CD14-positive monocyte (primary cell): ENCODE measurements at regions not wholly inside any gene's neighbourhood (a gene's known extent, or its start where the extent isn't known, plus 50 kb on each side); places are given as distances from the start of the nearest gene placed in this dataset.
A peak's percentile ranks its signal among the peaks of the same experiment; 100 is the strongest.

Experiments used
- DNase-seq, 3 donors: peaks; one replicate each; pipeline ENCODE4 v3.0.0-alpha.2; 2011 to 2022
- H2AFZ ChIP-seq: 2 replicates; pipeline ENCODE4 v1.6.0; 2012; ENCODE audit warnings: mild to moderate bottlenecking, low read depth, low read length, inconsistent platforms; ENCODE audit not compliant: insufficient read depth, poor library complexity, severe bottlenecking
- H3K27ac ChIP-seq, 2 donors: 1 replicate in 1 of 2; 2 replicates in 1 of 2; pipeline ENCODE4 v1.5.1; 2012 to 2013; ENCODE audit warnings: low read length in 2 of 2, control low read depth in 1 of 2, inconsistent platforms in 1 of 2, low read depth in 1 of 2, mild to moderate bottlenecking in 1 of 2
- H3K27me3 ChIP-seq, 2 donors: one replicate each; pipeline versions ENCODE4 v1.6.0 to v1.6.1; 2011 to 2013; ENCODE audit warnings: low read length in 2 of 2; ENCODE audit not compliant: control insufficient read depth in 2 of 2, insufficient read depth in 2 of 2
- H3K36me3 ChIP-seq, 2 donors: replicated peaks in 1 of 2; 1 replicate in 1 of 2; 2 replicates in 1 of 2; pipeline versions ENCODE4 v1.5.1 to v1.6.1; 2012 to 2013; ENCODE audit warnings: low read length in 2 of 2, control low read depth in 1 of 2, inconsistent platforms in 1 of 2, mild to moderate bottlenecking in 1 of 2; ENCODE audit not compliant: insufficient read depth in 2 of 2, control insufficient read depth in 1 of 2
- H3K4me1 ChIP-seq, 2 donors: 1 replicate in 1 of 2; 2 replicates in 1 of 2; pipeline versions ENCODE4 v1.5.1 to v1.6.1; 2012 to 2013; ENCODE audit warnings: low read length in 2 of 2, control low read depth in 1 of 2, inconsistent platforms in 1 of 2, mild to moderate bottlenecking in 1 of 2, moderate library complexity in 1 of 2; ENCODE audit not compliant: insufficient read depth in 2 of 2, control insufficient read depth in 1 of 2
- H3K4me2 ChIP-seq: replicated peaks from 2 replicates; pipeline ENCODE3; 2012; ENCODE audit warnings: low read length, moderate library complexity, mild to moderate bottlenecking; ENCODE audit not compliant: poor library complexity, severe bottlenecking; ENCODE audit errors: extremely low read depth
- H3K4me3 ChIP-seq, 3 experiments: fragments of 200-600 bp in 1 of 3; sonication (generic) in 1 of 3; replicated peaks in 1 of 3; 1 replicate in 2 of 3; 2 replicates in 1 of 3; pipeline ENCODE4 v1.5.1; 2011 to 2013; ENCODE audit warnings: low read length in 3 of 3, mild to moderate bottlenecking in 3 of 3, control low read depth in 2 of 3, low read depth in 2 of 3, inconsistent platforms in 1 of 3, moderate library complexity in 1 of 3
- H3K79me2 ChIP-seq: 2 replicates; pipeline ENCODE4 v1.6.0; 2012; ENCODE audit warnings: mild to moderate bottlenecking, control low read depth, inconsistent platforms, low read length, moderate library complexity; ENCODE audit not compliant: insufficient read depth
- H3K9ac ChIP-seq: 2 replicates; pipeline ENCODE4 v1.6.0; 2017; ENCODE audit warnings: low read length, mild to moderate bottlenecking; ENCODE audit not compliant: insufficient read depth, poor library complexity, severe bottlenecking
- H3K9me3 ChIP-seq, 2 donors: replicated peaks in 1 of 2; 1 replicate in 1 of 2; 2 replicates in 1 of 2; pipeline versions ENCODE4 v1.5.1 to v1.6.1; 2012 to 2013; ENCODE audit warnings: low read length in 2 of 2, control low read depth in 1 of 2; ENCODE audit not compliant: control insufficient read depth in 1 of 2, insufficient read depth in 1 of 2
- H4K20me1 ChIP-seq: 2 replicates; pipeline ENCODE4 v1.6.0; 2012; ENCODE audit warnings: mild to moderate bottlenecking, low read length, control low read depth, moderate library complexity; ENCODE audit not compliant: insufficient read depth
- H3K27ac Mint-ChIP-seq, 7 donors: one replicate each; pipeline ENCODE4 v1.8.0; 2020; ENCODE audit warnings: mild to moderate bottlenecking in 7 of 7, mixed read lengths in 7 of 7, moderate library complexity in 6 of 7, inconsistent platforms in 2 of 7
- H3K27me3 Mint-ChIP-seq, 3 donors: one replicate each; pipeline ENCODE4 v1.8.0; 2021 to 2022; ENCODE audit warnings: low read depth in 3 of 3, mild to moderate bottlenecking in 3 of 3, mixed read lengths in 3 of 3, moderate library complexity in 3 of 3, inconsistent platforms in 1 of 3
- H3K36me3 Mint-ChIP-seq, 2 donors: one replicate each; pipeline ENCODE4 v1.8.0; 2020; ENCODE audit warnings: mixed read lengths in 2 of 2, inconsistent platforms in 1 of 2, mild to moderate bottlenecking in 1 of 2
- H3K4me1 Mint-ChIP-seq: one replicate; pipeline ENCODE4 v1.8.0; 2020; ENCODE audit warnings: mild to moderate bottlenecking, mixed read lengths
- H3K4me3 Mint-ChIP-seq, 2 donors: one replicate each; pipeline ENCODE4 v1.8.0; 2020; ENCODE audit warnings: mild to moderate bottlenecking in 2 of 2, mixed read lengths in 2 of 2, moderate library complexity in 1 of 2
- H3K9me3 Mint-ChIP-seq, 7 donors: one replicate each; pipeline ENCODE4 v1.8.0; 2020 to 2022; ENCODE audit warnings: mixed read lengths in 7 of 7, mild to moderate bottlenecking in 6 of 7, moderate library complexity in 6 of 7, inconsistent platforms in 2 of 7
- WGBS: methylation state at CpG from one replicate; pipeline ENCODE4 v1.1.5; 2013; ENCODE audit warnings: missing lambda C conversion rate; ENCODE audit not compliant: insufficient coverage; 5-methylcytosine and 5-hydroxymethylcytosine counted together
- intact Hi-C, 2 donors: fragments of 100-400 bp; cut with micrococcal nuclease; formaldehyde crosslinking; loops; one replicate each; pipeline versions ENCODE4 v1.15.0 to v1.15.1; 2023
- TF ChIP-seq, protein P1 (sequence below): fragments of 200-600 bp; IDR thresholded peaks from one replicate; pipeline ENCODE4 v1.8.0; 2022; ENCODE audit warnings: antibody characterized with exemption, mild to moderate bottlenecking

DNA sequence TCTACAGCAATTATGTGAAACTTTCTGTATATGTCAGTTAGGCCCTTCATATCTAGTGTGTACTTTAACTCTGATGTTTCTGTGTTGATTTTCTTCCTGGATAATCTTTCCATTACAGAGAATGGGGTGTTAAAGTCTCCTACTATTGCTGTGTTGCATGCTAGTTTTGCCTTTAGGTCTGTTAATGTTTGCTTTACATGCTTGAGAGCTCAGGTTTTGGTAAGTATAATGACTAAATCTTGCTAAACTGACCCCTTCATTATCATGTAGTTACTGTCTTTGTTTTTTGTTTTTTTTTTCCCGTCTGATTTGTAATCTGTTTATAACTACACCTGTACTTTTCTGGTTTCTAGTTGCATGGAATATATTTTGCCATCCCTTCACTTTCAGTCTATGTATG is 63.6 kb upstream of the UGT2B15 start:
- no peak overlapping the region for H3K4me3 Mint-ChIP-seq
- Histone ChIP-seq H3K9me3 (peaks cover 0 to 5% of the 10 kb centered on the region in 2 donors), H3K4me2 (no peak overlapping the region), H4K20me1 (no peaks in the 10 kb centered on the region), H3K79me2 (no peaks in the 10 kb centered on the region), H3K9ac (no peak overlapping the region), H3K4me3 (no peak overlapping the region), H3K27me3 (no peaks in the 10 kb centered on the region), H3K27ac (no peak overlapping the region), H3K4me1 (no peaks in the 10 kb centered on the region), H3K36me3 (no peaks in the 10 kb centered on the region), H2AFZ (no peak overlapping the region)
- H3K9me3 Mint-ChIP-seq, result peaks cover 0 to 10% (median 4%) of the 10 kb centered on the region in 7 donors
- no peak overlapping the region for H3K27ac Mint-ChIP-seq
- no peaks in the 10 kb centered on the region for H3K4me1 Mint-ChIP-seq
- H3K36me3 Mint-ChIP-seq, result no peaks in the 10 kb centered on the region
- DNase-seq, result no peak
- intact Hi-C loops, result no loop called here
- WGBS, result no CpG with 5 or more reads among the region's 1 CpG
- H3K27me3 Mint-ChIP-seq, result no peaks in the 10 kb centered on the region
- TF ChIP-seq, protein P1, sequence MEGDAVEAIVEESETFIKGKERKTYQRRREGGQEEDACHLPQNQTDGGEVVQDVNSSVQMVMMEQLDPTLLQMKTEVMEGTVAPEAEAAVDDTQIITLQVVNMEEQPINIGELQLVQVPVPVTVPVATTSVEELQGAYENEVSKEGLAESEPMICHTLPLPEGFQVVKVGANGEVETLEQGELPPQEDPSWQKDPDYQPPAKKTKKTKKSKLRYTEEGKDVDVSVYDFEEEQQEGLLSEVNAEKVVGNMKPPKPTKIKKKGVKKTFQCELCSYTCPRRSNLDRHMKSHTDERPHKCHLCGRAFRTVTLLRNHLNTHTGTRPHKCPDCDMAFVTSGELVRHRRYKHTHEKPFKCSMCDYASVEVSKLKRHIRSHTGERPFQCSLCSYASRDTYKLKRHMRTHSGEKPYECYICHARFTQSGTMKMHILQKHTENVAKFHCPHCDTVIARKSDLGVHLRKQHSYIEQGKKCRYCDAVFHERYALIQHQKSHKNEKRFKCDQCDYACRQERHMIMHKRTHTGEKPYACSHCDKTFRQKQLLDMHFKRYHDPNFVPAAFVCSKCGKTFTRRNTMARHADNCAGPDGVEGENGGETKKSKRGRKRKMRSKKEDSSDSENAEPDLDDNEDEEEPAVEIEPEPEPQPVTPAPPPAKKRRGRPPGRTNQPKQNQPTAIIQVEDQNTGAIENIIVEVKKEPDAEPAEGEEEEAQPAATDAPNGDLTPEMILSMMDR, result no peak

DNA sequence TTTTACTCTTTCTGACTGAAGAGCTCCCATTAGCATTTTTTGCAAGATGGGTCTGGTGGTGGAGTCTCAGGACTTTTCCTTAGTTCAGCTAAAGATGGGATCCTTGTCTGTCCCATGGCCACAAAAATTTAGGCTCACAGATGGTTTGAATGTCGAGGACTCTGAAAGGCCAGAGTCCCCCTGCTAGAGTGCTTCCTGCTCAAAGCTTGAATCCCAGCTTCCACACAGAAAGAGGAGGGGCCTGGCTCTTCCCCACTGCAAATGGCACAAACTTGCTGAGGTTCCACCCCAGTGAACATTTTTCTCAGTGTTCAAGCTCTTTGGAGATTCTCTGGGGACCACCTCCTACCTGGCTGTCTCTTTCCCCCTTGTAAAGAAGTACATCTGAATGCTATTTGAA is 64.7 kb upstream of the UGT2B15 start:
- Histone ChIP-seq H4K20me1 (no peaks in the 10 kb centered on the region), H3K4me1 (no peaks in the 10 kb centered on the region), H3K79me2 (no peaks in the 10 kb centered on the region), H3K36me3 (no peaks in the 10 kb centered on the region), H3K27ac (no peak overlapping the region), H3K4me3 (no peak overlapping the region), H3K9ac (no peak overlapping the region), H3K4me2 (no peak overlapping the region), H3K9me3 (peaks cover 1 to 5% of the 10 kb centered on the region in 2 donors), H3K27me3 (no peaks in the 10 kb centered on the region), H2AFZ (no peak overlapping the region)
- Mint-ChIP-seq H3K27ac (peak overlapping the region in 1 of 7 donors; percentile 43), H3K4me1 (no peaks in the 10 kb centered on the region), H3K27me3 (no peaks in the 10 kb centered on the region), H3K9me3 (peaks cover 0 to 9% (median 3%) of the 10 kb centered on the region in 7 donors), H3K4me3 (no peak overlapping the region), H3K36me3 (no peaks in the 10 kb centered on the region)
- intact Hi-C loops, result no loop called here
- TF ChIP-seq, protein P1, result no peak
- no peak for DNase-seq
- 67% methylated on average over 1 of the region's 1 CpG for WGBS
